ENCODE measurements at regions not wholly inside any gene's neighbourhood (a gene's known extent, or its start where the extent isn't known, plus 50 kb on each side); places are given as distances from the start of the nearest gene placed in this dataset.

DNA sequence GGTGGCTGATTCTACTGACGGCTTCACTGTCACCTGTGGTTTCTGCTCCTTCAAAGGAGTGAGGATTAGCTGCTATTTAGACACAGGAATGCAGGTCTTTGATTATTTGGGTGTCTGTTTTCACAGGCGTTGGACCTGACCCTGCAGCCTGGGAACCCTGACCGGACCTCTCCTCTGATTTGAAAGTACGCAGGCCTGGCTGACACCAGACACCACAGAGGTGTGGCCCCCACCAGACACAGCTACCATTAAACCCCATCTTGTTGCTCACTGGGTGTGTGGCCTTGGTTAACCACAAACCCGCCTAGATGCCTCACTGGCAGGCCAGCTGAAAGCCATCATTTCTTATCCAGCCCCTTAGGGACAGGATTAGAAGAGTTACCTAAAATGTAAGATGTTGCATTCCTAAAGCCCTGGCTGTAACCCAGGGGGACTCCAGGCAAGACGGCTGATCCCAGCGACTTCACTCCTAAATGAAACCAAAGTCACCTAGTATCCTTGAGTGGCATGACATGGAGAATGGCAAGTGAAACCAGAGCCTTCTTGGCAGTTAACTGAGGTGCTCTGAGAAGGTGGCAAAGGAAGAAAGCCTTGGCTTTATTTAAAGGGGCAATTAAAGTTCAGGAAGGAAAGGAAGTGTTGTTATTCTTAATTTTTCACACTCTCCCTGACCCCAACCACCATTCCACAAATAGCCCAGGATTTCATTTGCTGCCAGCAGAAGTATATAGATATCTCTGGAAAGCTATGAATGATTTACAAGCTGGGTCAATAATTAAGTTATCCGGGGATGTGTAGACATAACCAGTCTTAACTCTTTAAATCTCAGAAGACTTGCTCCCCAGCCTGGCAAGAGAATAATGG, 169.9 kb downstream of the QRSL1 start:
- Histone ChIP-seq H4K8ac (replicated peaks; ENCODE audit: insufficient read length, low read depth, low read length) (no peak overlapping the region), H3K9me3 (ENCODE audit: control insufficient read depth, low read depth, low read length) (no peaks in the 10 kb centered on the region), H3K23ac (ENCODE audit: insufficient read length, low read depth, low read length) (no peak overlapping the region), H4K91ac (ENCODE audit: insufficient read length, low read depth, low read length) (no peak overlapping the region), H3K4me2 (ENCODE audit: insufficient read depth, insufficient read length, low read length) (no peak overlapping the region), H4K5ac (ENCODE audit: insufficient read length, low read depth, low read length) (no peak overlapping the region), H3T11ph (ENCODE audit: low read length) (no peak overlapping the region), H4K20me1 (ENCODE audit: control insufficient read depth, insufficient read depth, insufficient read length) (no peaks in the 10 kb centered on the region), H3K9ac (ENCODE audit: extremely low read depth, insufficient read length, low read length) (no peak overlapping the region), H3K79me2 (ENCODE audit: insufficient read depth, low read length) (no peaks in the 10 kb centered on the region), H2BK15ac (ENCODE audit: low read depth, low read length) (no peak overlapping the region), H2BK12ac (ENCODE audit: insufficient read length, low read depth, low read length) (no peak overlapping the region), H2BK5ac (ENCODE audit: insufficient read length, low read length) (no peak overlapping the region), H3K27me3 (ENCODE audit: insufficient read depth, low read length) (no peaks in the 10 kb centered on the region), H3K14ac (ENCODE audit: insufficient read depth, low read length) (no peak overlapping the region), H3K23me2 (ENCODE audit: insufficient read length, low read depth, low read length, poor library complexity, severe bottlenecking) (no peaks in the 10 kb centered on the region), H2AK5ac (ENCODE audit: insufficient read length, low read length) (no peak overlapping the region), H2BK120ac (ENCODE audit: low read depth, low read length, poor library complexity, severe bottlenecking) (peak overlapping the region; percentile 24), H3K4me1 (ENCODE audit: insufficient read depth, low read length) (peaks cover 25% of the 10 kb centered on the region), H3K18ac (ENCODE audit: insufficient read length, low read depth, low read length) (no peak overlapping the region), H2AFZ (ENCODE audit: low read length) (no peak overlapping the region), H3K4ac (ENCODE audit: low read depth, low read length) (no peak overlapping the region), H3K56ac (ENCODE audit: insufficient read length, low read depth, low read length) (no peak overlapping the region), H2BK20ac (ENCODE audit: low read depth, low read length, poor library complexity, severe bottlenecking) (no peak overlapping the region), H3K79me1 (ENCODE audit: insufficient read depth, low read depth, low read length, poor library complexity, severe bottlenecking) (no peaks in the 10 kb centered on the region), H3K27ac (ENCODE audit: insufficient read length, low read depth, low read length) (no peak overlapping the region)
- H3K4me3 Mint-ChIP-seq, result no peak overlapping the region; a peak in 1 of 5 replicates
- DNase-seq, result no peak
- WGBS (ENCODE audit: extremely low coverage, insufficient read length, low lambda C conversion rate), result no CpG with 5 or more reads among the region's 8 CpGs
- no peaks in the 10 kb centered on the region for H3K9me3 Mint-ChIP-seq
- H3K27ac Mint-ChIP-seq, result peak overlapping the region in 2 of 3 experiments; percentile 15 to 83; a peak in 3 of 7 replicates
- H3K36me3 Mint-ChIP-seq (ENCODE audit: insufficient read depth in 1 of 3, low read depth in 3 of 3), result no peaks in the 10 kb centered on the region
- H3K27me3 Mint-ChIP-seq (ENCODE audit: low read depth), result peaks cover 2% of the 10 kb centered on the region; the same call in 1 of the 2 replicates
- TF ChIP-seq, protein P1, sequence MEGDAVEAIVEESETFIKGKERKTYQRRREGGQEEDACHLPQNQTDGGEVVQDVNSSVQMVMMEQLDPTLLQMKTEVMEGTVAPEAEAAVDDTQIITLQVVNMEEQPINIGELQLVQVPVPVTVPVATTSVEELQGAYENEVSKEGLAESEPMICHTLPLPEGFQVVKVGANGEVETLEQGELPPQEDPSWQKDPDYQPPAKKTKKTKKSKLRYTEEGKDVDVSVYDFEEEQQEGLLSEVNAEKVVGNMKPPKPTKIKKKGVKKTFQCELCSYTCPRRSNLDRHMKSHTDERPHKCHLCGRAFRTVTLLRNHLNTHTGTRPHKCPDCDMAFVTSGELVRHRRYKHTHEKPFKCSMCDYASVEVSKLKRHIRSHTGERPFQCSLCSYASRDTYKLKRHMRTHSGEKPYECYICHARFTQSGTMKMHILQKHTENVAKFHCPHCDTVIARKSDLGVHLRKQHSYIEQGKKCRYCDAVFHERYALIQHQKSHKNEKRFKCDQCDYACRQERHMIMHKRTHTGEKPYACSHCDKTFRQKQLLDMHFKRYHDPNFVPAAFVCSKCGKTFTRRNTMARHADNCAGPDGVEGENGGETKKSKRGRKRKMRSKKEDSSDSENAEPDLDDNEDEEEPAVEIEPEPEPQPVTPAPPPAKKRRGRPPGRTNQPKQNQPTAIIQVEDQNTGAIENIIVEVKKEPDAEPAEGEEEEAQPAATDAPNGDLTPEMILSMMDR (conservative IDR thresholded peaks at IDR 0.05), result no peak
- H3K4me1 Mint-ChIP-seq, result peaks cover 61% of the 10 kb centered on the region in 2 experiments

Data from H9 (cell line).